ENCODE measurements at regions not wholly inside any gene's neighbourhood (a gene's known extent, or its start where the extent isn't known, plus 50 kb on each side); places are given as distances from the start of the nearest gene placed in this dataset.

GRCh38 chr7:18290865-18291264 is 204.7 kb upstream of the HDAC9 start:
- intact Hi-C loops (cut with DNase I), result no loop called here
- H3K4me1 ChIP-seq, result no peaks in the 10 kb centered on the region
- no peak overlapping the region for H3K27ac ChIP-seq
- peak overlapping the region; percentile 33 for H3K4me3 ChIP-seq
- no peaks in the 10 kb centered on the region for H3K9me3 ChIP-seq
- 81 to 87% (median 85%) methylated on average over 1 of the region's 1 CpG for WGBS, 3 donors
- no peaks in the 10 kb centered on the region for H3K36me3 ChIP-seq (ENCODE audit: insufficient read depth in 1 of 2, low read depth in 1 of 2)
- TF ChIP-seq CTCF (IDR thresholded peaks at IDR 0.05), result no peak
- DNase-seq (no peak), ATAC-seq (no peak)
- H3K27me3 ChIP-seq (ENCODE audit: insufficient read depth in 3 of 3, low read length in 2 of 3), result no peaks in the 10 kb centered on the region

- Histone ChIP-seq H3K9me3 (no peaks in the 10 kb centered on the region), H3K4me1 (no peaks in the 10 kb centered on the region), H3K4me3 (no peak overlapping the region), H3K27ac (no peak overlapping the region), H3K27me3 (ENCODE audit: insufficient read depth in 3 of 3, low read length in 2 of 3) (no peaks in the 10 kb centered on the region), H3K36me3 (ENCODE audit: insufficient read depth in 1 of 2, low read depth in 1 of 2) (no peaks in the 10 kb centered on the region)
- intact Hi-C loops (cut with DNase I), result no loop called here
- 63 to 90% (median 79%) methylated on average over 2 of the region's 2 CpGs for WGBS, 3 donors
- TF ChIP-seq CTCF (IDR thresholded peaks at IDR 0.05), result no peak
- DNase-seq (no peak), ATAC-seq (no peak)
Measured at GRCh38 chr7:18292584-18292983, 203.0 kb upstream of the HDAC9 start.

- no peak overlapping the region for H3K27ac ChIP-seq
- H3K9me3 ChIP-seq, result no peaks in the 10 kb centered on the region
- no peaks in the 10 kb centered on the region for H3K36me3 ChIP-seq (ENCODE audit: insufficient read depth in 1 of 2, low read depth in 1 of 2)
- DNase-seq, result no peak
- H3K27me3 ChIP-seq (ENCODE audit: insufficient read depth in 3 of 3, low read length in 2 of 3), result no peaks in the 10 kb centered on the region
- intact Hi-C loops (cut with DNase I), result no loop called here
- no peak for ATAC-seq
- 87 to 96% (median 93%) methylated on average over 2 of the region's 2 CpGs for WGBS, 3 donors
- TF ChIP-seq CTCF (IDR thresholded peaks at IDR 0.05), result no peak
- no peaks in the 10 kb centered on the region for H3K4me1 ChIP-seq
- H3K4me3 ChIP-seq, result no peak overlapping the region
Measured at GRCh38 chr7:18293759-18294158, 201.8 kb upstream of the HDAC9 start.

- no peak for TF ChIP-seq CTCF (IDR thresholded peaks at IDR 0.05)
- ATAC-seq, result no peak
- Histone ChIP-seq H3K27me3 (ENCODE audit: insufficient read depth in 3 of 3, low read length in 2 of 3) (no peaks in the 10 kb centered on the region), H3K36me3 (ENCODE audit: insufficient read depth in 1 of 2, low read depth in 1 of 2) (no peaks in the 10 kb centered on the region), H3K4me1 (no peaks in the 10 kb centered on the region), H3K9me3 (no peaks in the 10 kb centered on the region), H3K27ac (no peak overlapping the region), H3K4me3 (no peak overlapping the region)
- intact Hi-C loops (cut with DNase I), result no loop called here
- WGBS, 3 donors, result 57 to 64% (median 62%) methylated on average over 4 of the region's 4 CpGs
- DNase-seq, result no peak
Measured at GRCh38 chr7:18294411-18294810, 201.1 kb upstream of the HDAC9 start.

GRCh38 chr7:18295781-18296423 is 199.6 kb upstream of the HDAC9 start:
- 64 to 70% (median 66%) methylated on average over 3 of the region's 3 CpGs for WGBS, 3 donors
- no peaks in the 10 kb centered on the region for H3K4me1 ChIP-seq
- H3K27me3 ChIP-seq (ENCODE audit: insufficient read depth in 3 of 3, low read length in 2 of 3), result no peaks in the 10 kb centered on the region
- H3K27ac ChIP-seq, result no peak overlapping the region
- TF ChIP-seq CTCF (IDR thresholded peaks at IDR 0.05), result no peak
- H3K9me3 ChIP-seq, result no peaks in the 10 kb centered on the region
- no peaks in the 10 kb centered on the region for H3K36me3 ChIP-seq (ENCODE audit: insufficient read depth in 1 of 2, low read depth in 1 of 2)
- no peak for ATAC-seq
- H3K4me3 ChIP-seq, result no peak overlapping the region
- DNase-seq, result no peak
- intact Hi-C loops (cut with DNase I), result no loop called here

Measured in psoas muscle (tissue), 7 donors.